HepG2 (cell line): ENCODE measurements at regions not wholly inside any gene's neighbourhood (a gene's known extent, or its start where the extent isn't known, plus 50 kb on each side); places are given as distances from the start of the nearest gene placed in this dataset.

ENCODE experiments used
- ERF ChIP-seq: IDR thresholded peaks from 2 replicates; pipeline ENCODE4 v1.6.1; 2018; ENCODE audit warnings: missing biosample characterization, missing genetic modification reagents
- FOXC1 ChIP-seq: sonication (generic); formaldehyde crosslinking; IDR thresholded peaks from 2 replicates; pipeline ENCODE4 v1.8.0; 2022; ENCODE audit warnings: mild to moderate bottlenecking, missing genetic modification reagents, borderline replicate concordance
- HOXA7 ChIP-seq: sonication (generic); formaldehyde crosslinking; IDR thresholded peaks from 2 replicates; pipeline ENCODE4 v1.8.1; 2022; ENCODE audit warnings: mild to moderate bottlenecking, missing genetic modification reagents, moderate library complexity
- IRF9 ChIP-seq: sonication (generic); formaldehyde crosslinking; IDR thresholded peaks from 2 replicates; pipeline ENCODE4 v1.8.0; 2022; ENCODE audit warnings: missing genetic modification reagents, mild to moderate bottlenecking, borderline replicate concordance
- IRX3 ChIP-seq: sonication (generic); formaldehyde crosslinking; IDR thresholded peaks from 2 replicates; pipeline ENCODE4 v1.8.1; 2023; ENCODE audit warnings: mild to moderate bottlenecking, low read depth, missing genetic modification reagents, borderline replicate concordance
- ISX ChIP-seq: sonication (generic); formaldehyde crosslinking; conservative IDR thresholded peaks from 2 replicates; pipeline ENCODE4 v1.5.0; 2020; ENCODE audit warnings: missing genetic modification reagents
- KLF13 ChIP-seq: sonication (generic); formaldehyde crosslinking; IDR thresholded peaks from 2 replicates; pipeline ENCODE4 v1.4.0; 2020; ENCODE audit warnings: mild to moderate bottlenecking, missing genetic modification reagents
- LCORL ChIP-seq, 2 experiments: fragments of 450-650 bp in 1 of 2; sonication (generic) in 1 of 2; formaldehyde crosslinking in 1 of 2; IDR thresholded peaks; 2 replicates each; pipeline versions ENCODE4 v1.5.0 to v1.6.1; 2017 to 2020; ENCODE audit warnings: antibody characterized with exemption in 1 of 2, missing genetic modification reagents in 1 of 2
- MYC ChIP-seq: sonication (generic); formaldehyde crosslinking; IDR thresholded peaks from 2 replicates; pipeline ENCODE4 v1.9.0; 2021; ENCODE audit warnings: missing genetic modification reagents, borderline replicate concordance
- NCOA5 ChIP-seq: sonication (generic); formaldehyde crosslinking; IDR thresholded peaks from 2 replicates; pipeline ENCODE4 v1.4.0; 2020; ENCODE audit warnings: missing genetic modification reagents
- NCOR1 ChIP-seq: fragments of 200-600 bp; sonication (generic); IDR thresholded peaks from 2 replicates; pipeline ENCODE4 v1.7.0; 2017; ENCODE audit warnings: antibody characterized with exemption, low read length, borderline replicate concordance
- NFKBIZ ChIP-seq: IDR thresholded peaks from 2 replicates; pipeline ENCODE4 v1.6.1; 2018; ENCODE audit warnings: missing genetic modification reagents, missing compliant biosample characterization
- POLR2A ChIP-seq, 2 experiments: IDR thresholded peaks; 2 replicates each; pipeline ENCODE4 v1.6.1; 2011; ENCODE audit warnings: low read depth in 2 of 2, low read length in 2 of 2, mild to moderate bottlenecking in 1 of 2, moderate library complexity in 1 of 2; ENCODE audit not compliant: insufficient read depth in 1 of 2
- RFX1 ChIP-seq: fragments of 450-650 bp; IDR thresholded peaks from 2 replicates; pipeline ENCODE4 v1.6.1; 2017
- RFXAP ChIP-seq: sonication (generic); formaldehyde crosslinking; IDR thresholded peaks from 2 replicates; pipeline ENCODE4 v1.4.0; 2020; ENCODE audit warnings: missing genetic modification reagents, borderline replicate concordance
- SP1 ChIP-seq, 2 experiments: fragments of 450-650 bp in 1 of 2; sonication (generic) in 1 of 2; formaldehyde crosslinking in 1 of 2; IDR thresholded peaks; 2 replicates each; pipeline versions ENCODE4 v1.4.0 to v1.6.1; 2016 to 2020; ENCODE audit warnings: missing genetic modification reagents in 1 of 2
- STAT5B ChIP-seq: sonication (generic); formaldehyde crosslinking; IDR thresholded peaks from 2 replicates; pipeline ENCODE4 v1.4.0; 2020; ENCODE audit warnings: missing genetic modification reagents
- TCF7L2 ChIP-seq: IDR thresholded peaks from 2 replicates; pipeline ENCODE4 v1.6.1; 2011; ENCODE audit warnings: mild to moderate bottlenecking, low read depth, low read length, moderate library complexity
- TRIM24 ChIP-seq: sonication (generic); formaldehyde crosslinking; IDR thresholded peaks from 2 replicates; pipeline ENCODE4 v1.8.0; 2022; ENCODE audit warnings: mild to moderate bottlenecking, missing genetic modification reagents
- XBP1 ChIP-seq: sonication (generic); formaldehyde crosslinking; IDR thresholded peaks from 2 replicates; pipeline ENCODE4 v1.5.0; 2020; ENCODE audit warnings: missing genetic modification reagents
- YEATS2 ChIP-seq: sonication (generic); formaldehyde crosslinking; IDR thresholded peaks from 2 replicates; pipeline ENCODE4 v1.4.0; 2020; ENCODE audit warnings: missing genetic modification reagents, borderline replicate concordance
- ZBTB21 ChIP-seq: sonication (generic); formaldehyde crosslinking; IDR thresholded peaks from 2 replicates; pipeline ENCODE4 v1.4.0; 2020; ENCODE audit warnings: missing genetic modification reagents
- ZBTB38 ChIP-seq: sonication (generic); formaldehyde crosslinking; IDR thresholded peaks from 2 replicates; pipeline ENCODE4 v1.5.1; 2020; ENCODE audit warnings: mild to moderate bottlenecking, missing genetic modification reagents
- ZFP36L1 ChIP-seq: sonication (generic); formaldehyde crosslinking; IDR thresholded peaks from 2 replicates; pipeline ENCODE4 v1.8.0; 2022; ENCODE audit warnings: mild to moderate bottlenecking, missing genetic modification reagents, moderate library complexity
- ZMYM2 ChIP-seq: sonication (generic); formaldehyde crosslinking; IDR thresholded peaks from 2 replicates; pipeline ENCODE4 v1.8.0; 2022; ENCODE audit warnings: mild to moderate bottlenecking, missing genetic modification reagents
- ZNF282 ChIP-seq: fragments of 450-650 bp; IDR thresholded peaks from 2 replicates; pipeline ENCODE4 v1.6.1; 2018; ENCODE audit not compliant: partially characterized antibody
- ZNF333 ChIP-seq: sonication (generic); formaldehyde crosslinking; IDR thresholded peaks from 2 replicates; pipeline ENCODE4 v1.4.0; 2020; ENCODE audit warnings: mild to moderate bottlenecking, missing genetic modification reagents, borderline replicate concordance
- ZNF337 ChIP-seq: sonication (generic); formaldehyde crosslinking; IDR thresholded peaks from 2 replicates; pipeline ENCODE4 v1.5.1; 2020; ENCODE audit warnings: missing genetic modification reagents, low read depth, mild to moderate bottlenecking, borderline replicate concordance
- ZNF501 ChIP-seq: sonication (generic); formaldehyde crosslinking; IDR thresholded peaks from 2 replicates; pipeline ENCODE4 v1.5.1; 2020; ENCODE audit warnings: mild to moderate bottlenecking, moderate library complexity, missing genetic modification reagents
- ZNF619 ChIP-seq: sonication (generic); formaldehyde crosslinking; IDR thresholded peaks from 2 replicates; pipeline ENCODE4 v1.4.0; 2020; ENCODE audit warnings: mild to moderate bottlenecking, missing genetic modification reagents
- ZNF784 ChIP-seq: sonication (generic); formaldehyde crosslinking; IDR thresholded peaks from 2 replicates; pipeline ENCODE4 v1.5.1; 2020; ENCODE audit warnings: missing genetic modification reagents, mild to moderate bottlenecking, borderline replicate concordance
- TF ChIP-seq, protein P1 (sequence below): IDR thresholded peaks from 2 replicates; pipeline ENCODE4 v1.6.1; 2018; ENCODE audit warnings: missing genetic modification reagents
- TF ChIP-seq, protein P2 (sequence below): sonication (generic); formaldehyde crosslinking; IDR thresholded peaks from 2 replicates; pipeline ENCODE4 v1.4.0; 2020; ENCODE audit warnings: mild to moderate bottlenecking, missing genetic modification reagents

GRCh38 chrX:38890963-38891362 lies 89.7 kb downstream of the MID1IP1 start (continued):
- TF ChIP-seq NCOR1 (peak; percentile 74; the same call in 1 of the 2 replicates), LCORL (IDR thresholded peaks at IDR 0.05) (no peak), LCORL (CRISPR knock-in tag; IDR thresholded peaks at IDR 0.05) (no peak; the same call in 1 of the 2 replicates), HOXA7 (CRISPR knock-in tag) (no peak), NCOA5 (CRISPR knock-in tag) (no peak), ZBTB21 (CRISPR knock-in tag) (no peak), ZMYM2 (peak; percentile 83), ZNF282 (no peak), ZNF333 (no peak), ZBTB38 (CRISPR knock-in tag) (no peak), TRIM24 (CRISPR knock-in tag) (no peak), ERF (CRISPR knock-in tag) (no peak), ZFP36L1 (no peak), TCF7L2 (no peak), STAT5B (CRISPR knock-in tag) (no peak), ZNF784 (CRISPR knock-in tag) (no peak), MYC (no peak), XBP1 (CRISPR knock-in tag) (no peak), POLR2A (IDR thresholded peaks at IDR 0.05; ENCODE audit: insufficient read depth in 1 of 2, low read depth in 2 of 2, low read length in 2 of 2) (no peak), SP1 (IDR thresholded peaks at IDR 0.05) (no peak), SP1 (CRISPR knock-in tag; IDR thresholded peaks at IDR 0.05) (no peak), ZNF501 (CRISPR knock-in tag) (no peak), YEATS2 (CRISPR knock-in tag) (no peak), ISX (no peak), NFKBIZ (CRISPR knock-in tag) (no peak), KLF13 (CRISPR knock-in tag) (no peak), RFX1 (no peak), ZNF619 (CRISPR knock-in tag) (no peak), IRF9 (CRISPR knock-in tag) (no peak), FOXC1 (no peak), ZNF337 (CRISPR knock-in tag) (no peak), IRX3 (no peak), RFXAP (no peak)
- TF ChIP-seq, protein P1, sequence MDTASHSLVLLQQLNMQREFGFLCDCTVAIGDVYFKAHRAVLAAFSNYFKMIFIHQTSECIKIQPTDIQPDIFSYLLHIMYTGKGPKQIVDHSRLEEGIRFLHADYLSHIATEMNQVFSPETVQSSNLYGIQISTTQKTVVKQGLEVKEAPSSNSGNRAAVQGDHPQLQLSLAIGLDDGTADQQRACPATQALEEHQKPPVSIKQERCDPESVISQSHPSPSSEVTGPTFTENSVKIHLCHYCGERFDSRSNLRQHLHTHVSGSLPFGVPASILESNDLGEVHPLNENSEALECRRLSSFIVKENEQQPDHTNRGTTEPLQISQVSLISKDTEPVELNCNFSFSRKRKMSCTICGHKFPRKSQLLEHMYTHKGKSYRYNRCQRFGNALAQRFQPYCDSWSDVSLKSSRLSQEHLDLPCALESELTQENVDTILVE (CRISPR knock-in tag) = no peak
- TF ChIP-seq, protein P2, sequence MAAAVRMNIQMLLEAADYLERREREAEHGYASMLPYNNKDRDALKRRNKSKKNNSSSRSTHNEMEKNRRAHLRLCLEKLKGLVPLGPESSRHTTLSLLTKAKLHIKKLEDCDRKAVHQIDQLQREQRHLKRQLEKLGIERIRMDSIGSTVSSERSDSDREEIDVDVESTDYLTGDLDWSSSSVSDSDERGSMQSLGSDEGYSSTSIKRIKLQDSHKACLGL (CRISPR knock-in tag) = no peak
